Neural cell (in vitro differentiated cells): ENCODE measurements at regions not wholly inside any gene's neighbourhood (a gene's known extent, or its start where the extent isn't known, plus 50 kb on each side); places are given as distances from the start of the nearest gene placed in this dataset.

Source experiments
- H2AFZ ChIP-seq: fragments of 200-600, 300-800 bp; sonication (generic), shearing (Covaris generic); 2 replicates; pipeline ENCODE4 v1.6.0; 2014; ENCODE audit warnings: low read depth, mild to moderate bottlenecking, antibody characterized with exemption, low read length, moderate library complexity
- H3F3A ChIP-seq: fragments of 200-600 bp; shearing (Covaris generic); 2 replicates; pipeline ENCODE4 v1.6.1; 2016; ENCODE audit warnings: mild to moderate bottlenecking, moderate library complexity, mixed read lengths, antibody characterized with exemption, low read length; ENCODE audit not compliant: insufficient read depth, poor library complexity, severe bottlenecking
- H3K27ac ChIP-seq: fragments of 200-600, 300-800 bp; sonication (generic), shearing (Covaris generic); 2 replicates; pipeline ENCODE4 v1.5.1; 2014; ENCODE audit warnings: mild to moderate bottlenecking, low read length, moderate library complexity
- H3K27me3 ChIP-seq: fragments of 300-800, 200-600 bp; sonication (generic), shearing (Covaris generic); 2 replicates; pipeline ENCODE4 v1.6.0; 2014; ENCODE audit warnings: mild to moderate bottlenecking, low read depth, low read length, moderate library complexity; ENCODE audit not compliant: insufficient read depth
- H3K36me3 ChIP-seq: fragments of 300-800, 200-600 bp; sonication (generic), shearing (Covaris generic); 2 replicates; pipeline ENCODE4 v1.5.1; 2014; ENCODE audit warnings: mild to moderate bottlenecking, antibody characterized with exemption, low read length, moderate library complexity; ENCODE audit not compliant: insufficient read depth
- H3K4me2 ChIP-seq: fragments of 300-800, 200-600 bp; sonication (generic), shearing (Covaris generic); 2 replicates; pipeline ENCODE4 v1.6.0; 2014; ENCODE audit warnings: mild to moderate bottlenecking, low read length
- H3K4me3 ChIP-seq: fragments of 300-800, 200-600 bp; sonication (generic), shearing (Covaris generic); 2 replicates; pipeline ENCODE4 v1.5.1; 2014; ENCODE audit warnings: mild to moderate bottlenecking, low read length, moderate library complexity
- H3K79me2 ChIP-seq: fragments of 200-600 bp; shearing (Covaris generic); replicated peaks from 2 replicates; pipeline ENCODE4 v1.6.0; 2014; ENCODE audit warnings: mild to moderate bottlenecking, low read length, moderate library complexity; ENCODE audit not compliant: insufficient read depth
- H3K9ac ChIP-seq: fragments of 300-800, 200-600 bp; sonication (generic), shearing (Covaris generic); 2 replicates; pipeline ENCODE4 v1.6.1; 2016; ENCODE audit warnings: mild to moderate bottlenecking, low read length, mixed read lengths
- H3K9me2 ChIP-seq: fragments of 200-600 bp; shearing (Covaris generic); 2 replicates; pipeline ENCODE4 v1.6.1; 2016; ENCODE audit warnings: mild to moderate bottlenecking, low read length, mixed read lengths; ENCODE audit not compliant: insufficient read depth
- H3K9me3 ChIP-seq: fragments of 200-600, 300-800 bp; sonication (generic), shearing (Covaris generic); 2 replicates; pipeline ENCODE4 v1.6.1; 2016; ENCODE audit warnings: mild to moderate bottlenecking, mixed run types, low read length, moderate library complexity, mixed read lengths
- H4K20me1 ChIP-seq: fragments of 200-600 bp; shearing (Covaris generic); 2 replicates; pipeline ENCODE4 v1.6.1; 2016; ENCODE audit warnings: mild to moderate bottlenecking, mixed run types; ENCODE audit not compliant: insufficient read depth
- EP300 ChIP-seq: fragments of 450-650 bp; conservative IDR thresholded peaks from 2 replicates; pipeline ENCODE4 v1.6.1; 2014; ENCODE audit warnings: antibody characterized with exemption, mild to moderate bottlenecking, moderate library complexity; ENCODE audit not compliant: poor library complexity, severe bottlenecking
- EZH2 ChIP-seq: fragments of 200-600, 300-800 bp; shearing (Covaris generic), sonication (generic); IDR thresholded peaks from 2 replicates; pipeline ENCODE4 v1.6.1; 2014; ENCODE audit warnings: antibody characterized with exemption, low read length, borderline replicate concordance, mild to moderate bottlenecking; ENCODE audit not compliant: insufficient read depth, poor library complexity, severe bottlenecking
- MXI1 ChIP-seq: fragments of 450-650 bp; conservative IDR thresholded peaks from 2 replicates; pipeline ENCODE4 v1.6.1; 2014; ENCODE audit warnings: antibody characterized with exemption, mild to moderate bottlenecking; ENCODE audit not compliant: poor library complexity, severe bottlenecking
- POLR2AphosphoS5 ChIP-seq: IDR thresholded peaks from 2 replicates; pipeline ENCODE4 v1.6.1; 2012
- RAD21 ChIP-seq: fragments of 450-650 bp; conservative IDR thresholded peaks from 2 replicates; pipeline ENCODE4 v1.6.1; 2014; ENCODE audit warnings: antibody characterized with exemption, mild to moderate bottlenecking, moderate library complexity
- SMC3 ChIP-seq: fragments of 450-650 bp; conservative IDR thresholded peaks from 2 replicates; pipeline ENCODE4 v1.6.1; 2014; ENCODE audit warnings: antibody characterized with exemption, mild to moderate bottlenecking, moderate library complexity; ENCODE audit not compliant: poor library complexity
- TAF1 ChIP-seq: IDR thresholded peaks from 2 replicates; pipeline ENCODE4 v1.6.1; 2012; ENCODE audit warnings: low read depth
- TF ChIP-seq, protein P1 (sequence below): fragments of 450-650 bp; IDR thresholded peaks from 2 replicates; pipeline ENCODE4 v1.5.1; 2014; ENCODE audit warnings: antibody characterized with exemption, mild to moderate bottlenecking, moderate library complexity; ENCODE audit not compliant: poor library complexity, severe bottlenecking
- TF ChIP-seq, protein P2 (sequence below): IDR thresholded peaks from 2 replicates; pipeline ENCODE4 v1.6.1; 2012; ENCODE audit warnings: borderline replicate concordance

DNA sequence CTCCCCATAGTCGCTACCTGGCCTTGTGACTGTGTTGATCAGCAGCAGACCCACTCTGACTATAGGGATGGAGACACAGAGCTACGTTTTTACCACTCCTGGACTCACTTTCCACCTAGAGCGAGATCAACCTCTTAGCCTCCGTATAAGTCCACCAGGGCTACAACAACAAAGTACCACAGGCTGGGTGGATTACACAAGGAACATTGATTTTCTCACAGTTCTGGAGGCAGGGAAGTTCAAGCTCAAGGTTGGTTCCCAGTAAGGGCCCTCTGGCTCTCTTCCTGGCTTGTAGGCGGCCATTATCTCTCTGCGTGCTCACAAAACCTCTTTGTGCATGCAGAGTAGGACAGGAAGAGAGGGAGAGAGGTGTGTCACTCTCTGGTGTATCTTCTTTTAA is 330.4 kb upstream of the PROK2 start:
- no peak overlapping the region for H3K9ac ChIP-seq
- TF ChIP-seq RAD21, result no peak
- TF ChIP-seq SMC3, result no peak
- no peak for TF ChIP-seq MXI1
- no peaks in the 10 kb centered on the region for H3K36me3 ChIP-seq
- H3K27ac ChIP-seq, result no peak overlapping the region
- H3K9me2 ChIP-seq, result no peaks in the 10 kb centered on the region
- no peak overlapping the region for H3K4me3 ChIP-seq
- no peaks in the 10 kb centered on the region for H3F3A ChIP-seq
- H3K9me3 ChIP-seq, result no peaks in the 10 kb centered on the region
- no peak overlapping the region for H2AFZ ChIP-seq
- no peaks in the 10 kb centered on the region for H3K27me3 ChIP-seq
- no peak overlapping the region for H3K4me2 ChIP-seq
- H3K79me2 ChIP-seq, result no peaks in the 10 kb centered on the region
- H4K20me1 ChIP-seq, result no peaks in the 10 kb centered on the region

DNA sequence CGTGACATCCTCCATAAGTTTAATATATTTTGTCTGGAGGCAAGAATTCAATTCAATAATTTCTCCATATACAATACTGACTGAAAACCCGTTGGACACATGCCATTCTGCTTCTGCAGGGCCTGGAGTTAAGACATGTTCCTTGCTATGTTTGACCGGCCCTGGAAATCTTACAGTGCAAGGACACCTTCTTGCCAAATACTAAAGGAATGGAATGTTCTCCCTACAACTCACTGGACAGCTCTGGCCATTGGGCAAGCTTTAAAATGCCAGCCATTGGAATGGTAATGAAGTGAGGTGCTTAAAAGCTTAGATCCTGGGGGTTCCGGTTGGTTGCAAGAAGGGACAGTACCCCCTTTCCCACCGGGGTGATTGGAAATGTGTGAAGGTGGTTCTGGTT is 329.8 kb upstream of the PROK2 start:
- no peaks in the 10 kb centered on the region for H3K9me3 ChIP-seq
- TF ChIP-seq EP300 (no peak), TAF1 (no peak), POLR2AphosphoS5 (no peak), SMC3 (no peak), EZH2 (no peak), RAD21 (no peak), MXI1 (no peak)
- TF ChIP-seq, protein P1, sequence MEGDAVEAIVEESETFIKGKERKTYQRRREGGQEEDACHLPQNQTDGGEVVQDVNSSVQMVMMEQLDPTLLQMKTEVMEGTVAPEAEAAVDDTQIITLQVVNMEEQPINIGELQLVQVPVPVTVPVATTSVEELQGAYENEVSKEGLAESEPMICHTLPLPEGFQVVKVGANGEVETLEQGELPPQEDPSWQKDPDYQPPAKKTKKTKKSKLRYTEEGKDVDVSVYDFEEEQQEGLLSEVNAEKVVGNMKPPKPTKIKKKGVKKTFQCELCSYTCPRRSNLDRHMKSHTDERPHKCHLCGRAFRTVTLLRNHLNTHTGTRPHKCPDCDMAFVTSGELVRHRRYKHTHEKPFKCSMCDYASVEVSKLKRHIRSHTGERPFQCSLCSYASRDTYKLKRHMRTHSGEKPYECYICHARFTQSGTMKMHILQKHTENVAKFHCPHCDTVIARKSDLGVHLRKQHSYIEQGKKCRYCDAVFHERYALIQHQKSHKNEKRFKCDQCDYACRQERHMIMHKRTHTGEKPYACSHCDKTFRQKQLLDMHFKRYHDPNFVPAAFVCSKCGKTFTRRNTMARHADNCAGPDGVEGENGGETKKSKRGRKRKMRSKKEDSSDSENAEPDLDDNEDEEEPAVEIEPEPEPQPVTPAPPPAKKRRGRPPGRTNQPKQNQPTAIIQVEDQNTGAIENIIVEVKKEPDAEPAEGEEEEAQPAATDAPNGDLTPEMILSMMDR, result no peak
- TF ChIP-seq, protein P2, sequence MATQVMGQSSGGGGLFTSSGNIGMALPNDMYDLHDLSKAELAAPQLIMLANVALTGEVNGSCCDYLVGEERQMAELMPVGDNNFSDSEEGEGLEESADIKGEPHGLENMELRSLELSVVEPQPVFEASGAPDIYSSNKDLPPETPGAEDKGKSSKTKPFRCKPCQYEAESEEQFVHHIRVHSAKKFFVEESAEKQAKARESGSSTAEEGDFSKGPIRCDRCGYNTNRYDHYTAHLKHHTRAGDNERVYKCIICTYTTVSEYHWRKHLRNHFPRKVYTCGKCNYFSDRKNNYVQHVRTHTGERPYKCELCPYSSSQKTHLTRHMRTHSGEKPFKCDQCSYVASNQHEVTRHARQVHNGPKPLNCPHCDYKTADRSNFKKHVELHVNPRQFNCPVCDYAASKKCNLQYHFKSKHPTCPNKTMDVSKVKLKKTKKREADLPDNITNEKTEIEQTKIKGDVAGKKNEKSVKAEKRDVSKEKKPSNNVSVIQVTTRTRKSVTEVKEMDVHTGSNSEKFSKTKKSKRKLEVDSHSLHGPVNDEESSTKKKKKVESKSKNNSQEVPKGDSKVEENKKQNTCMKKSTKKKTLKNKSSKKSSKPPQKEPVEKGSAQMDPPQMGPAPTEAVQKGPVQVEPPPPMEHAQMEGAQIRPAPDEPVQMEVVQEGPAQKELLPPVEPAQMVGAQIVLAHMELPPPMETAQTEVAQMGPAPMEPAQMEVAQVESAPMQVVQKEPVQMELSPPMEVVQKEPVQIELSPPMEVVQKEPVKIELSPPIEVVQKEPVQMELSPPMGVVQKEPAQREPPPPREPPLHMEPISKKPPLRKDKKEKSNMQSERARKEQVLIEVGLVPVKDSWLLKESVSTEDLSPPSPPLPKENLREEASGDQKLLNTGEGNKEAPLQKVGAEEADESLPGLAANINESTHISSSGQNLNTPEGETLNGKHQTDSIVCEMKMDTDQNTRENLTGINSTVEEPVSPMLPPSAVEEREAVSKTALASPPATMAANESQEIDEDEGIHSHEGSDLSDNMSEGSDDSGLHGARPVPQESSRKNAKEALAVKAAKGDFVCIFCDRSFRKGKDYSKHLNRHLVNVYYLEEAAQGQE, result no peak
- H2AFZ ChIP-seq, result no peak overlapping the region

DNA sequence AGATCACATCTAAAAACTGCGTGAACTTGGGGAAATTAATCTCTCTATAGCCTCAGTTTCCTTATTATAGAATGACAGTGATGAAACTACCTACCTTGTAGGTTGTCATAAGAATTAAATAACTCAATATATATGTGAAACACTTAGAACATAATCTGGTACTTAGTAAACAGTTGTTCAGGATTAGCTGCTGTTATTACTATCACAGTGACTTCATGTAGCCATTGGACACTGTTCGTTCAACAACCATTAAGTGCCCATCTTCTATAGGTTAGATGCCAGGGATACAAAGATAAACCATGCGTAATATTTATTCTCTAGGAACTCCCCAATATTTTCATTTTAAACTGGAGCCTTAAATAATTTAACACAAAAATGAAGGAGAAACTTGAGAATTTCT is 329.0 kb upstream of the PROK2 start:
- TF ChIP-seq EP300, result no peak
- no peak for TF ChIP-seq MXI1
- no peak for TF ChIP-seq RAD21
- TF ChIP-seq, protein P2, result no peak
- no peak for TF ChIP-seq TAF1
- no peak for TF ChIP-seq POLR2AphosphoS5
- no peak for TF ChIP-seq EZH2
- no peak for TF ChIP-seq SMC3
- TF ChIP-seq, protein P1, result no peak
- H4K20me1 ChIP-seq, result no peaks in the 10 kb centered on the region

More for the DNA sequence above, 329.8 kb upstream of the PROK2 start:
- H4K20me1 ChIP-seq, result no peaks in the 10 kb centered on the region
- no peak overlapping the region for H3K4me2 ChIP-seq
- H3K9ac ChIP-seq, result no peak overlapping the region
- H3K9me2 ChIP-seq, result no peaks in the 10 kb centered on the region
- H3K27me3 ChIP-seq, result no peaks in the 10 kb centered on the region
- H3F3A ChIP-seq, result no peaks in the 10 kb centered on the region
- no peak overlapping the region for H3K4me3 ChIP-seq
- H3K27ac ChIP-seq, result no peak overlapping the region
- no peaks in the 10 kb centered on the region for H3K79me2 ChIP-seq
- no peaks in the 10 kb centered on the region for H3K36me3 ChIP-seq

More for the DNA sequence above, 329.0 kb upstream of the PROK2 start:
- H3K9me3 ChIP-seq, result no peaks in the 10 kb centered on the region
- H3K9me2 ChIP-seq, result no peaks in the 10 kb centered on the region
- no peaks in the 10 kb centered on the region for H3K27me3 ChIP-seq
- H3K4me2 ChIP-seq, result no peak overlapping the region
- H3F3A ChIP-seq, result no peaks in the 10 kb centered on the region
- H3K4me3 ChIP-seq, result no peak overlapping the region
- H3K27ac ChIP-seq, result no peak overlapping the region
- no peak overlapping the region for H3K9ac ChIP-seq
- H3K36me3 ChIP-seq, result no peaks in the 10 kb centered on the region
- H3K79me2 ChIP-seq, result no peaks in the 10 kb centered on the region
- H2AFZ ChIP-seq, result no peak overlapping the region
